ENCODE measurements at regions not wholly inside any gene's neighbourhood (a gene's known extent, or its start where the extent isn't known, plus 50 kb on each side); places are given as distances from the start of the nearest gene placed in this dataset.
"Not testable (repeated sequence)": the region's sequence is repeated elsewhere in the genome, so short reads cannot be mapped to it uniquely, and the experiment has no call there.

DNA sequence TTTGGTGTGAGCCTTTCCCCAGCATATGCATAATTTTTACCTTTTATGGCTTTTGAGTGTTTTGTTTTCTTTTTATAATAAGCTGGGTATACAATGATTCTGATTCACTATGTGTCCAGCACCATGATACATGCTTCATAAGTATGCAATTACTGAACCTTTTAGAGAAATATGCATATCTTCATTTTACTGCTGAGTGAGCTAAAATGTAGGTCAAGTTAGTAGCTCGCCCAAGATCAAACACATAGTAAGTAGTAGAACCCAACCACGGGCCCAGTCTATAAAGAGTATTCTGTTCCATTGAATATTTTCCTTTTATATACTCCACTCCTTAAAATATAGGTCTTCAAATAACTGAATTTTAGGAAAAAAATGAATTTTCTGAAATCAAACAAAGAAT is 362.4 kb upstream of the HTR2C start:
- H3K27ac Mint-ChIP-seq: no peak overlapping the region
- TF ChIP-seq, protein P1, sequence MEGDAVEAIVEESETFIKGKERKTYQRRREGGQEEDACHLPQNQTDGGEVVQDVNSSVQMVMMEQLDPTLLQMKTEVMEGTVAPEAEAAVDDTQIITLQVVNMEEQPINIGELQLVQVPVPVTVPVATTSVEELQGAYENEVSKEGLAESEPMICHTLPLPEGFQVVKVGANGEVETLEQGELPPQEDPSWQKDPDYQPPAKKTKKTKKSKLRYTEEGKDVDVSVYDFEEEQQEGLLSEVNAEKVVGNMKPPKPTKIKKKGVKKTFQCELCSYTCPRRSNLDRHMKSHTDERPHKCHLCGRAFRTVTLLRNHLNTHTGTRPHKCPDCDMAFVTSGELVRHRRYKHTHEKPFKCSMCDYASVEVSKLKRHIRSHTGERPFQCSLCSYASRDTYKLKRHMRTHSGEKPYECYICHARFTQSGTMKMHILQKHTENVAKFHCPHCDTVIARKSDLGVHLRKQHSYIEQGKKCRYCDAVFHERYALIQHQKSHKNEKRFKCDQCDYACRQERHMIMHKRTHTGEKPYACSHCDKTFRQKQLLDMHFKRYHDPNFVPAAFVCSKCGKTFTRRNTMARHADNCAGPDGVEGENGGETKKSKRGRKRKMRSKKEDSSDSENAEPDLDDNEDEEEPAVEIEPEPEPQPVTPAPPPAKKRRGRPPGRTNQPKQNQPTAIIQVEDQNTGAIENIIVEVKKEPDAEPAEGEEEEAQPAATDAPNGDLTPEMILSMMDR (IDR thresholded peaks at IDR 0.05): no peak
- no peaks in the 10 kb centered on the region for H3K36me3 Mint-ChIP-seq (ENCODE audit: low read depth)
- no peak for DNase-seq
- peaks cover 8% of the 10 kb centered on the region for H3K9me3 Mint-ChIP-seq
- no peak overlapping the region for H3K4me3 Mint-ChIP-seq
- H3K4me1 Mint-ChIP-seq (ENCODE audit: low read depth): no peaks in the 10 kb centered on the region
- H3K27me3 Mint-ChIP-seq (ENCODE audit: insufficient read depth): no peaks in the 10 kb centered on the region

DNA sequence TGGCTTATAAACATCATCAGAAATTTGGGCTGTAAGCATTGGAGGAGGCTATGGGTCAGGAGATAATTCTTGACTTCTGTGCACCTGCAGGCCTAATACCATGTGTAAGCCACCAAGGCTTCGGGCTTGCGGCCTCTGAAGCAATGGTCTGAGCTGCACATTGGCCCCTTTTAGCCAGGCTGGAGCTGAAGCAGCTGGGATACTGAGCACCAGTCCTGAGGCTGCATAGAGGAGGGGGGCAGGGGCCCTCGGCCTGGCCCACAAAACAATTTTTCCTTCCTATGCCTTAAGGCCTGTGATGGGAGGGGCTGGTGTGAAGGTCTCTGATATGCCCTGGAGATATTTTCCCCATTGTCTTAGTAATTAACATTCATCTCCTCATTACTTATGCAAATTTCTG is 373.0 kb upstream of the HTR2C start:
- Mint-ChIP-seq H3K9me3 (peaks cover 14% of the 10 kb centered on the region), H3K27me3 (ENCODE audit: insufficient read depth) (no peaks in the 10 kb centered on the region; the same call in 1 of the 2 replicates), H3K27ac (no peak overlapping the region), H3K36me3 (ENCODE audit: low read depth) (peaks cover 5% of the 10 kb centered on the region; the same call in 1 of the 2 replicates), H3K4me1 (ENCODE audit: low read depth) (no peaks in the 10 kb centered on the region), H3K4me3 (no peak overlapping the region)
- TF ChIP-seq, protein P1 (IDR thresholded peaks at IDR 0.05): no peak
- no peak for DNase-seq

GRCh38 chrX:114201622-114202021 is 382.3 kb upstream of the HTR2C start:
- Mint-ChIP-seq H3K27me3 (ENCODE audit: insufficient read depth) (no peaks in the 10 kb centered on the region), H3K4me3 (no peak overlapping the region), H3K27ac (no peak overlapping the region)

DNA sequence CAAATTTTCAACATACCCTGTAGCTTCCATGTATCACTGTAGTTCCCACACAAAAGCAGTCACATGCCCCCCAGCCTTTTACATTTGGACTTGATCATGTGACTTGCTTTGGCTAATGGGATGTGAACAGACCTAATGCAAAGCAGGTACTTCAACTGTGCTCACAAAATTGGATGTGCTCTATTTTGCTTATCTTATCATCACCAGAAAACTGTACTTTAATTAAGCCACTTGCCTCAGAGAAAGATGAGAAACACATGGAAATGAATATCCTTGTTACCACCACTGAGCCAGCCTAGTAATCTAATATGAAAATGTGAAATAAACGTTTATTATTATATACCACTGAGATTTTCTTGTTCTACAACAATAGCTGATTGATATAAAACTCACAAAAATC is 402.7 kb upstream of the HTR2C start:
- Mint-ChIP-seq H3K4me1 (ENCODE audit: low read depth) (no peaks in the 10 kb centered on the region), H3K9me3 (peaks cover 3% of the 10 kb centered on the region), H3K4me3 (no peak overlapping the region), H3K27me3 (ENCODE audit: insufficient read depth) (no peaks in the 10 kb centered on the region), H3K27ac (no peak overlapping the region), H3K36me3 (ENCODE audit: low read depth) (no peaks in the 10 kb centered on the region)
- no peak for DNase-seq
- TF ChIP-seq, protein P1 (IDR thresholded peaks at IDR 0.05): no peak

More at GRCh38 chrX:114201622-114202021, 382.3 kb upstream of the HTR2C start:
- Mint-ChIP-seq H3K4me1 (ENCODE audit: low read depth) (no peaks in the 10 kb centered on the region), H3K36me3 (ENCODE audit: low read depth) (no peaks in the 10 kb centered on the region), H3K9me3 (peaks cover 20% of the 10 kb centered on the region)
- TF ChIP-seq, protein P1 (IDR thresholded peaks at IDR 0.05): no peak
- no peak for DNase-seq

GRCh38 chrX:114178126-114178525 is 405.8 kb upstream of the HTR2C start:
- DNase-seq: no peak
- Mint-ChIP-seq H3K4me1 (ENCODE audit: low read depth) (no peaks in the 10 kb centered on the region), H3K27me3 (ENCODE audit: insufficient read depth) (no peaks in the 10 kb centered on the region), H3K4me3 (no peak overlapping the region), H3K27ac (no peak overlapping the region), H3K36me3 (ENCODE audit: low read depth) (no peaks in the 10 kb centered on the region), H3K9me3 (peaks cover 4% of the 10 kb centered on the region)
- TF ChIP-seq, protein P1 (IDR thresholded peaks at IDR 0.05): no peak

DNA sequence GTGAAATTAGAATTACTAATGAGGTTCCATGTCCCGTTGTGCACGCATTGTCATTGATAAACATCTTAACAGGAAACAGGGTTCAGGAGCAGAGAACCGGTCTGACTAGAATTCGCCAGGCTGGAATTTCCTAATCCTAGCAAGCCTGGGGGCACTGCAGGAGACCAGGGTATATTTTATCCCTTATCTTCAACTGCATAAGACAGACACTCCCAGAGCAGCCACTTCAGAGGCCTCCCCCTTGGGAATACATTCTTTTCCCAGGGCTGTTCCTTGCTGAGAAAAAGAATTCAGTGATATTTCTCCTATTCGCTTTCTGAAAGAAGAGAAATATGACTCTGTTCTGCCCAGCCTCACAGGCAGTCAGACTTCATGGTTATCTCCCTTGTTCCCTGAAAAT is 416.6 kb upstream of the HTR2C start:
- H3K36me3 Mint-ChIP-seq (ENCODE audit: low read depth); DNase-seq; H3K27me3 Mint-ChIP-seq (ENCODE audit: insufficient read depth); H3K9me3 Mint-ChIP-seq; H3K4me1 Mint-ChIP-seq (ENCODE audit: low read depth); H3K27ac Mint-ChIP-seq; H3K4me3 Mint-ChIP-seq: not testable (repeated sequence)

All from HFFc6 (cell line).